ENCODE measurements at regions not wholly inside any gene's neighbourhood (a gene's known extent, or its start where the extent isn't known, plus 50 kb on each side); places are given as distances from the start of the nearest gene placed in this dataset.

- Histone ChIP-seq H4K20me1 (ENCODE audit: insufficient read depth, low read length) (no peaks in the 10 kb centered on the region), H3K9me3 (ENCODE audit: low read depth, low read length) (peaks cover 3% of the 10 kb centered on the region), H3K27me3 (ENCODE audit: insufficient read depth, low read length) (no peaks in the 10 kb centered on the region), H3K36me3 (ENCODE audit: insufficient read depth, low read length) (no peaks in the 10 kb centered on the region), H3K27ac (ENCODE audit: low read depth, low read length) (no peak overlapping the region), H3K4me2 (ENCODE audit: insufficient read depth, low read length) (no peak overlapping the region), H3K4me3 (ENCODE audit: insufficient read depth, low read length) (no peak overlapping the region), H3K4me1 (ENCODE audit: insufficient read depth, low read length) (no peaks in the 10 kb centered on the region), H3K79me2 (ENCODE audit: insufficient read depth, low read length) (no peaks in the 10 kb centered on the region), H2AFZ (ENCODE audit: low read length) (no peak overlapping the region)
- TF ChIP-seq CTCF (IDR thresholded peaks at IDR 0.05; ENCODE audit: extremely low read depth, low read depth, low read length) = no peak
- DNase-seq (ENCODE audit: insufficient read length, low spot score, missing footprints) = no peak
These were observed 490.5 kb upstream of the PFKP start for GRCh38 chr10:2576892-2577291.

- Histone ChIP-seq H3K9me3 (ENCODE audit: low read depth, low read length) (peaks cover 3% of the 10 kb centered on the region), H3K27me3 (ENCODE audit: insufficient read depth, low read length) (no peaks in the 10 kb centered on the region), H3K36me3 (ENCODE audit: insufficient read depth, low read length) (no peaks in the 10 kb centered on the region), H3K4me1 (ENCODE audit: insufficient read depth, low read length) (no peaks in the 10 kb centered on the region), H3K79me2 (ENCODE audit: insufficient read depth, low read length) (no peaks in the 10 kb centered on the region), H3K4me3 (ENCODE audit: insufficient read depth, low read length) (no peak overlapping the region), H3K4me2 (ENCODE audit: insufficient read depth, low read length) (no peak overlapping the region), H2AFZ (ENCODE audit: low read length) (no peak overlapping the region), H4K20me1 (ENCODE audit: insufficient read depth, low read length) (no peaks in the 10 kb centered on the region), H3K27ac (ENCODE audit: low read depth, low read length) (no peak overlapping the region)
- DNase-seq (ENCODE audit: insufficient read length, low spot score, missing footprints) = no peak
- no peak for TF ChIP-seq CTCF (IDR thresholded peaks at IDR 0.05; ENCODE audit: extremely low read depth, low read depth, low read length)
These were observed 491.9 kb upstream of the PFKP start for GRCh38 chr10:2575460-2575859.

GRCh38 chr10:2572611-2573010, 494.7 kb upstream of the PFKP start:
- Histone ChIP-seq H3K4me2 (ENCODE audit: insufficient read depth, low read length) (no peak overlapping the region), H3K9me3 (ENCODE audit: low read depth, low read length) (peaks cover under 1% of the 10 kb centered on the region), H3K36me3 (ENCODE audit: insufficient read depth, low read length) (no peaks in the 10 kb centered on the region), H3K27me3 (ENCODE audit: insufficient read depth, low read length) (no peaks in the 10 kb centered on the region), H3K4me1 (ENCODE audit: insufficient read depth, low read length) (no peaks in the 10 kb centered on the region), H3K4me3 (ENCODE audit: insufficient read depth, low read length) (no peak overlapping the region), H3K27ac (ENCODE audit: low read depth, low read length) (no peak overlapping the region), H4K20me1 (ENCODE audit: insufficient read depth, low read length) (no peaks in the 10 kb centered on the region), H2AFZ (ENCODE audit: low read length) (no peak overlapping the region), H3K79me2 (ENCODE audit: insufficient read depth, low read length) (no peaks in the 10 kb centered on the region)
- no peak for DNase-seq (ENCODE audit: insufficient read length, low spot score, missing footprints)
- TF ChIP-seq CTCF (IDR thresholded peaks at IDR 0.05; ENCODE audit: extremely low read depth, low read depth, low read length) = no peak

DNA sequence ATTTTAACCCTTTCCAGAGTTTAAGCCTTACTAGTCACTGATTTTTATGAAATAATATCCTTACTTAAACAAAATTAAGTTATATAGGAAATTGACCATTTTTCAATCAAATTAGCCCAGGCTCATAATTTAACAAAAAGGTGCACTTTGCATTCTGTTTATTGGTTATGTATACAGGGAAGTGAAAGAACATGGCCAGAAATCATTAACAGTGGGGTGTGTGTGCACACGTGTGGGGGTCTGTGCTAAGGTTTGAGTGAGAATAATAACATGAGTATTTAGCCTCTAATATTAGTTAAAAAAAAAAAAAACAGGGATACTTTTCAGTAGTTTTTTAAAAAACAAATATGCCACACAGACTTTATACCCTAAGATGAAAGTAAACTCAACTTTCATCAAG, 510.5 kb upstream of the PFKP start:
- H3K36me3 ChIP-seq (ENCODE audit: insufficient read depth, low read length) = no peaks in the 10 kb centered on the region
- no peak overlapping the region for H2AFZ ChIP-seq (ENCODE audit: low read length)
- H3K4me1 ChIP-seq (ENCODE audit: insufficient read depth, low read length) = no peaks in the 10 kb centered on the region
- H3K4me2 ChIP-seq (ENCODE audit: insufficient read depth, low read length) = no peak overlapping the region
- no peak for TF ChIP-seq CTCF (IDR thresholded peaks at IDR 0.05; ENCODE audit: extremely low read depth, low read depth, low read length)
- H3K9me3 ChIP-seq (ENCODE audit: low read depth, low read length) = no peaks in the 10 kb centered on the region
- DNase-seq (ENCODE audit: insufficient read length, low spot score, missing footprints) = no peak
- H3K4me3 ChIP-seq (ENCODE audit: insufficient read depth, low read length) = no peak overlapping the region
- H4K20me1 ChIP-seq (ENCODE audit: insufficient read depth, low read length) = no peaks in the 10 kb centered on the region
- no peaks in the 10 kb centered on the region for H3K79me2 ChIP-seq (ENCODE audit: insufficient read depth, low read length)
- H3K27ac ChIP-seq (ENCODE audit: low read depth, low read length) = no peak overlapping the region
- no peaks in the 10 kb centered on the region for H3K27me3 ChIP-seq (ENCODE audit: insufficient read depth, low read length)

All from osteoblast (primary cell).